ENCODE measurements at regions not wholly inside any gene's neighbourhood (a gene's known extent, or its start where the extent isn't known, plus 50 kb on each side); places are given as distances from the start of the nearest gene placed in this dataset.

GRCh38 chr3:187926620-187927019, 181.4 kb upstream of the BCL6 start:
- in situ Hi-C loops (cut with MboI; ENCODE audit: low sequenced_read_pairs in 4 of 4) (no loop called here), intact Hi-C loops (cut with DNase I; ENCODE audit: low total_unique reads) (no loop called here)
- no peaks in the 10 kb centered on the region for H3K36me3 ChIP-seq
- H3K9me3 ChIP-seq, result no peaks in the 10 kb centered on the region
- ATAC-seq, result no peak
- H3K27ac ChIP-seq, result no peak overlapping the region
- peaks cover 7 to 24% of the 10 kb centered on the region in 2 donors for H3K4me1 ChIP-seq
- H3K4me3 ChIP-seq, result no peak overlapping the region
- no peaks in the 10 kb centered on the region for H3K27me3 ChIP-seq
- no peak for DNase-seq
- no peak for TF ChIP-seq POLR2A (IDR thresholded peaks at IDR 0.05)
- TF ChIP-seq, protein P1, sequence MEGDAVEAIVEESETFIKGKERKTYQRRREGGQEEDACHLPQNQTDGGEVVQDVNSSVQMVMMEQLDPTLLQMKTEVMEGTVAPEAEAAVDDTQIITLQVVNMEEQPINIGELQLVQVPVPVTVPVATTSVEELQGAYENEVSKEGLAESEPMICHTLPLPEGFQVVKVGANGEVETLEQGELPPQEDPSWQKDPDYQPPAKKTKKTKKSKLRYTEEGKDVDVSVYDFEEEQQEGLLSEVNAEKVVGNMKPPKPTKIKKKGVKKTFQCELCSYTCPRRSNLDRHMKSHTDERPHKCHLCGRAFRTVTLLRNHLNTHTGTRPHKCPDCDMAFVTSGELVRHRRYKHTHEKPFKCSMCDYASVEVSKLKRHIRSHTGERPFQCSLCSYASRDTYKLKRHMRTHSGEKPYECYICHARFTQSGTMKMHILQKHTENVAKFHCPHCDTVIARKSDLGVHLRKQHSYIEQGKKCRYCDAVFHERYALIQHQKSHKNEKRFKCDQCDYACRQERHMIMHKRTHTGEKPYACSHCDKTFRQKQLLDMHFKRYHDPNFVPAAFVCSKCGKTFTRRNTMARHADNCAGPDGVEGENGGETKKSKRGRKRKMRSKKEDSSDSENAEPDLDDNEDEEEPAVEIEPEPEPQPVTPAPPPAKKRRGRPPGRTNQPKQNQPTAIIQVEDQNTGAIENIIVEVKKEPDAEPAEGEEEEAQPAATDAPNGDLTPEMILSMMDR (IDR thresholded peaks at IDR 0.05 in 4 of 5, conservative IDR thresholded peaks at IDR 0.05 in 1 of 5), result no peak

DNA sequence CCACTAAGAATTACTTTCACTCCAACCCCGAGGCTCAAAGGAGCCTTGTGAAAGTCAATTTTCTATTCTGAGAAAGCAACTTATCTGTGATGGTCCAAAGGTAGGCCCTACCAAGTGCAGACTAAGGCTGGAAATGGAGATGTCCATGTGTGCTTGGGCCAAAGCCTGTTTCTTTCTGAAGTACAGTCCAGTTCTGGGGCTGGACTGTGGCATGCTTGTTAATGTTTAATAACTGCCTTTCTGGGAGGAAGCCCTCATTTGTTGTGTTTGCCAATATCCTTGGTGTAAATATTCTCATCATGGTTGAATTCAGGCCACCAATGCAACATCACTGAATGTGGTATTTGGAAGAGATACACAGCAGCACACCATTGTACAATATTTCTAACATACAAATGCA, 182.3 kb upstream of the BCL6 start:
- in situ Hi-C loops (cut with MboI; ENCODE audit: low sequenced_read_pairs in 4 of 4), result no loop called here
- TF ChIP-seq, protein P1 (IDR thresholded peaks at IDR 0.05 in 4 of 5, conservative IDR thresholded peaks at IDR 0.05 in 1 of 5), result no peak
- TF ChIP-seq POLR2A (IDR thresholded peaks at IDR 0.05), result no peak
- ATAC-seq (no peak), DNase-seq (no peak)
- intact Hi-C loops (cut with DNase I; ENCODE audit: low total_unique reads), result no loop called here
- Histone ChIP-seq H3K4me3 (no peak overlapping the region), H3K36me3 (no peaks in the 10 kb centered on the region), H3K9me3 (no peaks in the 10 kb centered on the region), H3K27me3 (no peaks in the 10 kb centered on the region), H3K27ac (no peak overlapping the region), H3K4me1 (peaks cover 7 to 31% of the 10 kb centered on the region in 2 donors)

DNA sequence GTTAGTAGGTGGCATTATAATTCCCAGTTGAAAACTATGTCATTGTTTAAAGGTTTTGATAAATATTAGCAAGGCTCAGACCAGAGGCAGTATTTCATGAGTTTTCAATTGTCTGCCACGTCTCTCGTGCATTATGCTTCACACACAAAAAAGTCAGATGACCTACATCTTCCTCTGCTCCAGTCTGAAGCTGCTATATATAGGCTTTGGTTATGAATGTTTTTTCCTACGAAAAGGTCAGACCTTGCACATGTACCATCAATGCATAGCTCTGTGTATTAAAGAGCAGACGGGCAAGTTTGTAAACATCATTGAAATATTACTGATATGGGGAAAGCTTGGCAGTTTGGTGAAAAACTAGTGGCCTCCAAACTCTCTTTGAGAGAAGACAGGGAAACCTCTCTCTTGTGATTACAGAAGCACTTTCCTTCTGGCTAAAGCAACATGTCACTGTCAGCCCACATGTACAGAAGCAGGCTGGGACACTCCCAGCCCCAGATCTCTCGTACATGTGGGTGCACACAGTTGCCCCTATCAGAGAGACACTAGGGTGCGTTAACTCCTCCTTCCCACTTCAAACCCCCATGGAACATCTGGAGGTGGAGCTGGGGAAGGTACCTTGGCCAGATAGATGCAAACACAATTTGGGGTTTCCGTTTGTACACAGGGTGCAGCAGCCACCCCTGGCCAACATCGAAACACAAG, 184.0 kb upstream of the BCL6 start:
- H3K27ac ChIP-seq, result peak overlapping the region; percentile 49 to 67 (median 60)
- ATAC-seq (no peak), DNase-seq (no peak)
- intact Hi-C loops (cut with DNase I; ENCODE audit: low total_unique reads) (no loop called here), in situ Hi-C loops (cut with MboI; ENCODE audit: low sequenced_read_pairs in 4 of 4) (no loop called here)
- peaks cover 7 to 44% of the 10 kb centered on the region in 2 donors for H3K4me1 ChIP-seq
- no peaks in the 10 kb centered on the region for H3K9me3 ChIP-seq
- no peaks in the 10 kb centered on the region for H3K36me3 ChIP-seq
- no peaks in the 10 kb centered on the region for H3K27me3 ChIP-seq
- no peak overlapping the region for H3K4me3 ChIP-seq
- no peak for TF ChIP-seq POLR2A (IDR thresholded peaks at IDR 0.05)
- TF ChIP-seq, protein P1 (IDR thresholded peaks at IDR 0.05 in 4 of 5, conservative IDR thresholded peaks at IDR 0.05 in 1 of 5), result no peak

DNA sequence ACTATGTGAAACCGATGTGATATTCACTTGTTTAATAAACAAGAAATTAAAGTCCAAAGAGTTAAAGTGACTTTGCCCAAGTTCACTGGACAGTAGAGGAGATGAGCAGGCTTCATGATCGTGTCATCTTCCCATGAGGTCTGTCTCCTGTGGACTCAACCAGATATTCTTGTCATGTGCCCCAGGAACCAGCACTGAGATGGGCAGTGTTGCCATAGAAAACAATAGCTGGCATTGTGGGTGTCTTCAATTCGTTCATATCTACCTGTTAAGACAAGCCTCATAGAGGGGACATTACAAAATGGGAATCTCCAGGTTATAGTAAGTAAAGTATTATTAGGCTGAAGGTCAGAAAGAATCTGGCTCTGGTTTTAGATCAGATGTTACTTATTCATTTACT, 184.8 kb upstream of the BCL6 start:
- ATAC-seq (no peak), DNase-seq (no peak)
- Histone ChIP-seq H3K4me1 (peaks cover 7 to 41% of the 10 kb centered on the region in 2 donors), H3K9me3 (no peaks in the 10 kb centered on the region), H3K36me3 (no peaks in the 10 kb centered on the region), H3K27me3 (no peaks in the 10 kb centered on the region), H3K27ac (peak overlapping the region; percentile 49 to 67 (median 60)), H3K4me3 (no peak overlapping the region)
- intact Hi-C loops (cut with DNase I; ENCODE audit: low total_unique reads), result no loop called here
- in situ Hi-C loops (cut with MboI; ENCODE audit: low sequenced_read_pairs in 4 of 4), result no loop called here
- no peak for TF ChIP-seq POLR2A (IDR thresholded peaks at IDR 0.05)
- TF ChIP-seq, protein P1 (IDR thresholded peaks at IDR 0.05 in 4 of 5, conservative IDR thresholded peaks at IDR 0.05 in 1 of 5), result no peak

GRCh38 chr3:187931101-187931500, 185.8 kb upstream of the BCL6 start:
- ATAC-seq, result no peak
- Histone ChIP-seq H3K4me1 (peaks cover 16 to 45% of the 10 kb centered on the region in 2 donors), H3K27me3 (no peaks in the 10 kb centered on the region), H3K36me3 (no peaks in the 10 kb centered on the region), H3K27ac (peak overlapping the region in 1 of 4 donors; percentile 6), H3K4me3 (no peak overlapping the region), H3K9me3 (no peaks in the 10 kb centered on the region)
- intact Hi-C loops (cut with DNase I; ENCODE audit: low total_unique reads) (no loop called here), in situ Hi-C loops (cut with MboI; ENCODE audit: low sequenced_read_pairs in 4 of 4) (no loop called here)
- DNase-seq, result no peak
- no peak for TF ChIP-seq POLR2A (IDR thresholded peaks at IDR 0.05)
- TF ChIP-seq, protein P1 (IDR thresholded peaks at IDR 0.05 in 4 of 5, conservative IDR thresholded peaks at IDR 0.05 in 1 of 5), result no peak

All from gastrocnemius medialis (tissue), 4 donors.